Stimulated activated CD4-positive, alpha-beta T cell treated with anti-CD3 and anti-CD28 coated beads, TNF-alpha, amount 100 ng/mL, for 24 hours (primary cell): ENCODE measurements at regions not wholly inside any gene's neighbourhood (a gene's known extent, or its start where the extent isn't known, plus 50 kb on each side); places are given as distances from the start of the nearest gene placed in this dataset.
"Not testable (repeated sequence)": the region's sequence is repeated elsewhere in the genome, so short reads cannot be mapped to it uniquely, and the experiment has no call there.

Experiments
- DNase-seq, 3 experiments: peaks; one replicate each; pipeline ENCODE4 v3.0.0-alpha.2; 2020; ENCODE audit warnings: low read depth in 3 of 3

- DNase-seq, result no peak
Measured at GRCh38 chr4:72777436-72777835, 208.4 kb upstream of the ADAMTS3 start.

DNA sequence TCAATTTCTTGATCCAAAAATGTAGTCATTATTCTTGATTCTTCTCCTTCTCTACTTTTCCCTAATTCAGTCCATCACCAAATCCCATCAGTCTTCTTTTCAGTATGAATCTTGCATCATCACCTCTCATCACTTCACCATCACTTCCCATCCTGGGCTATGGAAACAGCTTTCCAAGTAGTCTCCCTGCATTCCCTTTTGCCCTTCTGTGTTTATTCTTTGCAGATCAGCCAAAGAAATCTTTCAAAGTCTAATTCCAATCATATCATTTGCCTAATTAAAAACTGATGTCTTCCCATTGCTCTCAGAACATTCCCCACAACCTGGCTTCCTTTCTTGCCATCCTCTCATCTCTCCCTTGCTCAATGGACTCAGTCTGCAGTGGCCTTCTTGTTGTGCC is 201.7 kb upstream of the ADAMTS3 start:
- no peak for DNase-seq

GRCh38 chr4:72768364-72768763 is 199.3 kb upstream of the ADAMTS3 start:
- DNase-seq, result no peak

DNA sequence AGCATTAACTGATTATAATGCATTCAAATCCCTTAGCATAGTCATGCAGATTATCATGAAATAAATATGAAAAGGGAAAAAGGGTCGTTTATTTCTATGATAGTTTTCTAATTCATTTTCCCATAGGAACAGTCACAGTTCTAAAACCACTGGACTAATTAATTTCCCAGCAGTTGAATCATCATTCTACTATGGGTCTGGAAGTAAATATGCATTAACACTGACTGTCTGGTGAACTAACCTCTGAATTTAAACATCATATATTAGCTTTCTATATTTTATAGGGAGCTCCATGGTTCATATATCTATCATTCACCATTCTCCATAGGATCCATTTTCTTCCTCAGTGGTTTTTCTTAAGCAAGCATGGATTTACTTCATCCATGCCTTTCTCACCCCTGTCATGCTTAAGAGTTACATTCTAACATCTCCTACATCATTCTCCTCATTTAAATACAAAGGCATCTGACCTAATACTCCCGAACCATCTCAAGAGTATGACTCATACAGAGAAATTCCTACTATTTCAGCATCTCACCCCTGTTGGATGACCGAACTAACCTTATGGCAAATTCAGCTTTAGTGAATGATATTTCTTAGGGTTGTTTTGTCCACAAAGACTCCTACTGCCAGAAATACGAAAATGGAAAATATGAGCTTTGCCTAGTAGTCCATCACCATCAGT is 198.7 kb upstream of the ADAMTS3 start:
- DNase-seq, result no peak

- DNase-seq, result not testable (repeated sequence)
Measured at GRCh38 chr4:72765788-72766187, 196.8 kb upstream of the ADAMTS3 start.

GRCh38 chr4:72761368-72762038 is 192.5 kb upstream of the ADAMTS3 start:
- DNase-seq, result no peak

GRCh38 chr4:72753414-72753813 is 184.4 kb upstream of the ADAMTS3 start:
- DNase-seq, result not testable (repeated sequence)

GRCh38 chr4:72744103-72744725 is 175.2 kb upstream of the ADAMTS3 start:
- no peak for DNase-seq

GRCh38 chr4:72743078-72743477 is 174.1 kb upstream of the ADAMTS3 start:
- DNase-seq, result no peak

GRCh38 chr4:72715299-72715698 is 146.3 kb upstream of the ADAMTS3 start:
- DNase-seq, result no peak

DNA sequence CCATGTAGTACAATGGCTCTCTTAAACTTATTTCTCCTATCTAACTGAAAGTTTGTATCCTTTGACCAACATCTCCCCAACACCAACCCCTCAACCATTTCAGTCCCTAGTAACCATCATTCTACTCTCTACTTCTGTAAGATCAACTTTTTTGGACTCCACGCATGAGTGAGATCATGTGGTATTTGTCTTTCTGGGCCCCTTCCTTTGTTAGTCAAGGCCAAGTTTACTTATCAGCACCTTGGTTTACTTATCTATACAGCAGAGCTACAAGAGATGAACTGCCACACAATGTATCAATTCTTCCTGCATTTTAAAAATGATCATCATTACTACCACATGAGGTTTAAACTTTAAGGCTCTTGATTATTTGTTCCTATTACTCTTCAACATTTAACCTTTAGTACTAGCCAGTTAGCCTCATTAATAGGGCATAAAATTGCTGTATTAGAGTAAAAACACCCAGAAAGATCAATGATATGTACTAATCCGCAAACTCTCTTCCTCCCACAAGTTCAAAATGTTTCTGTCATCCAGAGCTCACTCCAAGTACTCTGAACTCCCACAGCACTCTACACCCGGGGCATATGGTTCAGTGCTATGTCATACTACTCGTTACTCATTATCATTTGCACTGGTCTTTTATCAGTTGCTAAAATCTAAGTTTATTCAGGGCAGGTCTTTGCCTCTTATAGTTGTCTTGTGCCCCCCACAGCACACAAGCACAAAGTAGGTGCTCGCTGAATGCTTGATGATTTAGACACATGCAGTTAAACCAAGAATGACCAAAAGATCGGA is 145.7 kb upstream of the ADAMTS3 start:
- DNase-seq, result no peak

GRCh38 chr4:72712997-72713396 is 144.0 kb upstream of the ADAMTS3 start:
- DNase-seq, result no peak

DNA sequence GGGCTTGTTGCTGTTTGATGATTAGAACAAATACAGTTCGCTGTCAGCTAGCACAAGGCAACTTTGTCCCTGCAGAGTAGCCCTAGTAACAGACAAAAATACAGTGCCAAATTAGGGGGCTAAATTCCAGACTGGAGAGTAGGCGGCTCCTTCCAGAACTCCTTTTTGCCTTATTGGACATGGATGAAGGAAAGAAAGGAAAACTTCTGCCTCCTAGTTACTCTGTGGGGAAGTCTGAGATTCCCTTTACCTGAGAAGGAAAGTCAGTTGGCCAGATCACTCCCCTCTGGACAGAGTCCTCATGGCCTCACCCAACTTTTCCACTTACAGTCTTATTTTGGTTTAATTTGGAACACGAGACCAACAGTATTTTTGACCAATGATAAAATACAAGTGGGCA is 140.5 kb upstream of the ADAMTS3 start:
- DNase-seq, result no peak

DNA sequence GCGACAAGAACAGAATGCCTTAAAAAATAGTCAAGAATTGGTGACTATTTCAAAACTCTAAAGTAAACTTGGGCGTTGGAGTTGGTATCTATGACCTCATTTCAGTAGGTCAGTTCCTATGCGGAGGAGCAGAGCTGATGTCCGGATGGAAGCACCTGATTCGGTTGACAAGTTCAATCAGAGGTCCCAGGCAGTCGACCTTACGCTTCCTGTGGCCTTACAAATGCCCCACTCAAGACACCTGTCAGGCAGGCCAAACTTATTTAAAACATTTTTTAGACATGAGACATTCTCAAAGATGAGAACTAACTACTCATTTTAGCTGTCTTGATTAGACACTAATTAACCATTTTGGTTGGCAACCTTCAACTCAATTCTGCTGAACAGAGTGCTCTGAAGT is 137.7 kb upstream of the ADAMTS3 start:
- no peak for DNase-seq

DNA sequence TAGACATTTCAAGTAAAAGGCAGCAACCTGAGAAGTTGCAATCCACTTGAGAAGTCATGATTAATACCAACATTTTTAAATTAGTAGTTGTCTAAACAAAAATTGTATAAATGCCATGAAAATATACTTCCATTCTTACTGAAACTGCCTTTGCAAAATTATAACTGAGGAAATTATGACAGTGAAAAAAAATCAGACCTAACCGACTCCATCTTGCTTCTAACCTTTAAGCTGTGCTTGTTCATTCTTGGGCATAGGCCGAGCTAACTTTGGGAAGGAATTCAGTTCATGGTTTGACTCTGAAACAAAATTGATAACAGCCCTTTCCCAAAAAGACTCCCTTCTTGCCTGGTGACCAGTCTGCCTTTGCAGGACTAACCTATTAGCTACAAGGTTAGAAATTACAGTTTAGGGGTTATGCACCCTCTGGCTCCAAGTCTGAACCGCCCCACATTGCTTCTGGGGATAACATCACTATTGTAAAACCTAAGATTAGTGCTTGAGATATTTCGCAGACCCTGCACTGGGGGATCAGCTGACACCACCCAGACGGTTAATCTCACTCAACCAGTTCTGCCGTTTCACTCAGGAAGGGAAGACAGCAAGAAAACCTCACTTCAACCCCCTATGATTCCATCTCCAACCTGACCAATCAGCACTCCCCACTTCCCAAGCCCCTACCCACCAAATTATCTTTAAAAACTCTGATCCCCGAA is 136.1 kb upstream of the ADAMTS3 start:
- DNase-seq, result not testable (repeated sequence)

DNA sequence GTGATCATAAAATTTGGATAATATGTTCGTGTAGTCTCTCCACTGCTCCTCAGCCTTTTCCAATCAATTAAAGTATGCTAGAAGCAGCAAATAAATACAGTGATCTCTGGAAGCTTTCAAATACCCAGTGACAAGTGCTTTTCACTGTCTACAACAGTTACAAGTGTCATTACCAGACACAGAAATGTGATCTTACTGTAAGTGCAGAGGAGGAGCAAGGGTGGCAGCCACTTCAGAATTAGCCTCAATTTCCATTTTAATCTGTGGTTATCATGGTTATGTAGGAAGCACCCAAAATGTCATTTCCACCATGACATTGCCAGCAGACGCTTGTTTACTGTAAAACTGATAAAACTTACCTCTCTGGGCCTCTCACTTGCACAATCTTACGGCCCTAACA is 133.9 kb upstream of the ADAMTS3 start:
- no peak for DNase-seq

GRCh38 chr4:72701987-72702819 is 133.2 kb upstream of the ADAMTS3 start:
- DNase-seq, result no peak

- DNase-seq, result no peak
Measured at GRCh38 chr4:72690771-72691170, 121.8 kb upstream of the ADAMTS3 start.

DNA sequence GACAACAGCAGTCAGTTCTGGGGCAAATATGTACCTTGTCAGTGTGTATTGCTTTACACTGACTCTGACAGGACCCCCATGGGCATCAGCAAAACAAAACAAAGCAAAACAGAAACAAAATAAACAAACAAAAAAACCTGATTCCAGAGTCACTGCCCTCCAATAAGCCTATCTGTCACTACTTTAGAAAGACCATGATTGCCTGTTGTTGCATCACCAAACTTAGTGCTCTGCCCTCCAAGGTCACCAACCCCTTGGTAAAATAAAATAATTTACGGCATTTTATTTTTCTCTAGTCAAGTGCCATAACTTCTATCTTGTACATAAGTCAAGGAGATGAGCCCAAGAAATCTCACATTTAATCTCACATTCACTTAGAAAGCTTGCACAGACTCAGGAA is 120.9 kb upstream of the ADAMTS3 start:
- no peak for DNase-seq

DNA sequence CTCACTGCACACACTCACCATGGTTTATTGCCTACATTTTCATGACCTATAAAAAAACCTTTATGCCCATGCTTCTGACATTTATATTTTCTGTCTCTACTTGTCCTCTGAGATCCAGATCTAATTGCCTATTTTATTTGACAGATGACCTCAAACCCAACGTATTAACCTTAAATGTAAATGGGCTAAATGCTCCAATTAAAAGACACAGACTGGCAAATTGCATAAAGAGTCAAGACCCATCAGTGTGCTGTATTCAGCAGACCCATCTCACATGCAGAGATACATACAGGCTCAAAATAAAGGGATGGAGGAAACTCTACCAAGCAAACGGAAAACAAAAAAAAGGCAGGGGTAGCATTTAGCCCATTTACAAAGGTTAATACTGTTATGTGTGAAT is 117.4 kb upstream of the ADAMTS3 start:
- not testable (repeated sequence) for DNase-seq

- no peak for DNase-seq
Measured at GRCh38 chr4:72679666-72680065, 110.6 kb upstream of the ADAMTS3 start.
